ENCODE measurements at regions not wholly inside any gene's neighbourhood (a gene's known extent, or its start where the extent isn't known, plus 50 kb on each side); places are given as distances from the start of the nearest gene placed in this dataset.

- WGBS, 2 donors = 72% methylated on average over 3 of the region's 3 CpGs
Measured at GRCh38 chr1:84090447-84091245, 53.4 kb upstream of the PRKACB start.

GRCh38 chr1:84089867-84090266, 54.2 kb upstream of the PRKACB start:
- intact Hi-C loops (cut with DNase I) = no loop called here
- ATAC-seq (ENCODE audit: low FRiP score) = no peak

More at GRCh38 chr1:84090447-84091245, 53.4 kb upstream of the PRKACB start:
- ATAC-seq (ENCODE audit: low FRiP score) = no peak
- Histone ChIP-seq H3K36me3 (ENCODE audit: control insufficient read depth in 1 of 2, insufficient read depth in 2 of 2, low read length in 1 of 2) (no peaks in the 10 kb centered on the region), H3K9me3 (ENCODE audit: control insufficient read depth, low read length) (no peaks in the 10 kb centered on the region), H3K4me1 (ENCODE audit: control insufficient read depth in 1 of 2, insufficient read depth in 2 of 2, low read length in 2 of 2) (peaks cover 0 to 2% of the 10 kb centered on the region in 2 donors), H3K27me3 (ENCODE audit: control insufficient read depth in 1 of 2, insufficient read depth in 2 of 2, low read length in 1 of 2) (no peaks in the 10 kb centered on the region), H3K27ac (ENCODE audit: low read depth in 1 of 2, low read length in 2 of 2) (no peak overlapping the region), H3K4me3 (ENCODE audit: low read length in 2 of 2) (no peak overlapping the region)
- intact Hi-C loops (cut with DNase I) = no loop called here
- DNase-seq = no peak

GRCh38 chr1:84089465-84089864, 54.6 kb upstream of the PRKACB start:
- Histone ChIP-seq H3K36me3 (ENCODE audit: control insufficient read depth in 1 of 2, insufficient read depth in 2 of 2, low read length in 1 of 2) (no peaks in the 10 kb centered on the region), H3K27ac (ENCODE audit: low read depth in 1 of 2, low read length in 2 of 2) (no peak overlapping the region), H3K4me1 (ENCODE audit: control insufficient read depth in 1 of 2, insufficient read depth in 2 of 2, low read length in 2 of 2) (peaks cover 0 to 2% of the 10 kb centered on the region in 2 donors), H3K9me3 (ENCODE audit: control insufficient read depth, low read length) (no peaks in the 10 kb centered on the region), H3K4me3 (ENCODE audit: low read length in 2 of 2) (no peak overlapping the region), H3K27me3 (ENCODE audit: control insufficient read depth in 1 of 2, insufficient read depth in 2 of 2, low read length in 1 of 2) (no peaks in the 10 kb centered on the region)
- no peak for ATAC-seq (ENCODE audit: low FRiP score)
- intact Hi-C loops (cut with DNase I) = no loop called here
- no peak for DNase-seq

More at GRCh38 chr1:84089867-84090266, 54.2 kb upstream of the PRKACB start:
- H3K27me3 ChIP-seq (ENCODE audit: control insufficient read depth in 1 of 2, insufficient read depth in 2 of 2, low read length in 1 of 2) = no peaks in the 10 kb centered on the region
- H3K36me3 ChIP-seq (ENCODE audit: control insufficient read depth in 1 of 2, insufficient read depth in 2 of 2, low read length in 1 of 2) = no peaks in the 10 kb centered on the region
- H3K4me3 ChIP-seq (ENCODE audit: low read length in 2 of 2) = no peak overlapping the region
- no peak for DNase-seq
- H3K9me3 ChIP-seq (ENCODE audit: control insufficient read depth, low read length) = no peaks in the 10 kb centered on the region
- H3K4me1 ChIP-seq (ENCODE audit: control insufficient read depth in 1 of 2, insufficient read depth in 2 of 2, low read length in 2 of 2) = peaks cover 0 to 2% of the 10 kb centered on the region in 2 donors
- no peak overlapping the region for H3K27ac ChIP-seq (ENCODE audit: low read depth in 1 of 2, low read length in 2 of 2)

- intact Hi-C loops (cut with DNase I) = no loop called here
- no peak overlapping the region for H3K27ac ChIP-seq (ENCODE audit: low read depth in 1 of 2, low read length in 2 of 2)
- no peaks in the 10 kb centered on the region for H3K27me3 ChIP-seq (ENCODE audit: control insufficient read depth in 1 of 2, insufficient read depth in 2 of 2, low read length in 1 of 2)
- no peaks in the 10 kb centered on the region for H3K9me3 ChIP-seq (ENCODE audit: control insufficient read depth, low read length)
- 90 to 92% methylated on average over 3 of the region's 3 CpGs for WGBS, 2 donors
- H3K36me3 ChIP-seq (ENCODE audit: control insufficient read depth in 1 of 2, insufficient read depth in 2 of 2, low read length in 1 of 2) = no peaks in the 10 kb centered on the region
- DNase-seq = no peak
- H3K4me3 ChIP-seq (ENCODE audit: low read length in 2 of 2) = no peak overlapping the region
- H3K4me1 ChIP-seq (ENCODE audit: control insufficient read depth in 1 of 2, insufficient read depth in 2 of 2, low read length in 2 of 2) = peaks cover 0 to 2% of the 10 kb centered on the region in 2 donors
- no peak for ATAC-seq (ENCODE audit: low FRiP score)
Measured at GRCh38 chr1:84086616-84087015, 57.5 kb upstream of the PRKACB start.

- peaks cover 0 to 2% of the 10 kb centered on the region in 2 donors for H3K4me1 ChIP-seq (ENCODE audit: control insufficient read depth in 1 of 2, insufficient read depth in 2 of 2, low read length in 2 of 2)
- H3K27ac ChIP-seq (ENCODE audit: low read depth in 1 of 2, low read length in 2 of 2) = no peak overlapping the region
- H3K4me3 ChIP-seq (ENCODE audit: low read length in 2 of 2) = no peak overlapping the region
- DNase-seq (no peak), ATAC-seq (ENCODE audit: low FRiP score) (no peak)
- 89 to 90% methylated on average over 5 of the region's 5 CpGs for WGBS, 2 donors
- no peaks in the 10 kb centered on the region for H3K27me3 ChIP-seq (ENCODE audit: control insufficient read depth in 1 of 2, insufficient read depth in 2 of 2, low read length in 1 of 2)
- no peaks in the 10 kb centered on the region for H3K9me3 ChIP-seq (ENCODE audit: control insufficient read depth, low read length)
- no peaks in the 10 kb centered on the region for H3K36me3 ChIP-seq (ENCODE audit: control insufficient read depth in 1 of 2, insufficient read depth in 2 of 2, low read length in 1 of 2)
- intact Hi-C loops (cut with DNase I) = no loop called here
Measured at GRCh38 chr1:84086189-84086588, 57.9 kb upstream of the PRKACB start.

- no peaks in the 10 kb centered on the region for H3K9me3 ChIP-seq (ENCODE audit: control insufficient read depth, low read length)
- no peak overlapping the region for H3K27ac ChIP-seq (ENCODE audit: low read depth in 1 of 2, low read length in 2 of 2)
- ATAC-seq (ENCODE audit: low FRiP score) (no peak), DNase-seq (no peak)
- no peaks in the 10 kb centered on the region for H3K36me3 ChIP-seq (ENCODE audit: control insufficient read depth in 1 of 2, insufficient read depth in 2 of 2, low read length in 1 of 2)
- no peaks in the 10 kb centered on the region for H3K27me3 ChIP-seq (ENCODE audit: control insufficient read depth in 1 of 2, insufficient read depth in 2 of 2, low read length in 1 of 2)
- no peaks in the 10 kb centered on the region for H3K4me1 ChIP-seq (ENCODE audit: control insufficient read depth in 1 of 2, insufficient read depth in 2 of 2, low read length in 2 of 2)
- WGBS, 2 donors = 65 to 79% methylated on average over 3 of the region's 3 CpGs
- no peak overlapping the region for H3K4me3 ChIP-seq (ENCODE audit: low read length in 2 of 2)
- intact Hi-C loops (cut with DNase I) = no loop called here
Measured at GRCh38 chr1:84083307-84083706, 60.8 kb upstream of the PRKACB start.

- H3K27me3 ChIP-seq (ENCODE audit: control insufficient read depth in 1 of 2, insufficient read depth in 2 of 2, low read length in 1 of 2) = no peaks in the 10 kb centered on the region
- WGBS, 2 donors = 22 to 25% methylated on average over 5 of the region's 5 CpGs
- no peaks in the 10 kb centered on the region for H3K36me3 ChIP-seq (ENCODE audit: control insufficient read depth in 1 of 2, insufficient read depth in 2 of 2, low read length in 1 of 2)
- DNase-seq = no peak
- H3K4me1 ChIP-seq (ENCODE audit: control insufficient read depth in 1 of 2, insufficient read depth in 2 of 2, low read length in 2 of 2) = peaks cover 0 to 2% of the 10 kb centered on the region in 2 donors
- intact Hi-C loops (cut with DNase I) = loop anchor here (5.0 kb wide), 2 partner anchors 77 to 147 kb away; no protein-coding TSS in a partner anchor
- H3K4me3 ChIP-seq (ENCODE audit: low read length in 2 of 2) = peak overlapping the region; percentile 91 to 98
- H3K9me3 ChIP-seq (ENCODE audit: control insufficient read depth, low read length) = no peaks in the 10 kb centered on the region
- H3K27ac ChIP-seq (ENCODE audit: low read depth in 1 of 2, low read length in 2 of 2) = no peak overlapping the region
- ATAC-seq (ENCODE audit: low FRiP score) = no peak
Measured at GRCh38 chr1:84078842-84079202, 65.2 kb upstream of the PRKACB start.

- no peaks in the 10 kb centered on the region for H3K9me3 ChIP-seq (ENCODE audit: control insufficient read depth, low read length)
- WGBS, 2 donors = 0 to 1% methylated on average over 50 to 61 of the region's 61 CpGs
- DNase-seq = peak; percentile 78 to 82
- peak; percentile 83 for ATAC-seq (ENCODE audit: low FRiP score)
- intact Hi-C loops (cut with DNase I) = loop anchor here (5.0 kb wide), 2 partner anchors 76 to 146 kb away; no protein-coding TSS in a partner anchor
- peaks cover 0 to 2% of the 10 kb centered on the region in 2 donors for H3K4me1 ChIP-seq (ENCODE audit: control insufficient read depth in 1 of 2, insufficient read depth in 2 of 2, low read length in 2 of 2)
- H3K27ac ChIP-seq (ENCODE audit: low read depth in 1 of 2, low read length in 2 of 2) = peak overlapping the region; percentile 92 to 95
- H3K27me3 ChIP-seq (ENCODE audit: control insufficient read depth in 1 of 2, insufficient read depth in 2 of 2, low read length in 1 of 2) = no peaks in the 10 kb centered on the region
- H3K4me3 ChIP-seq (ENCODE audit: low read length in 2 of 2) = peak overlapping the region; percentile 91 to 98
- H3K36me3 ChIP-seq (ENCODE audit: control insufficient read depth in 1 of 2, insufficient read depth in 2 of 2, low read length in 1 of 2) = no peaks in the 10 kb centered on the region
Measured at GRCh38 chr1:84078108-84078841, 65.8 kb upstream of the PRKACB start.

Measured in aorta (tissue), 5 donors.